Activated gamma-delta T cell treated with anti-CD3 and anti-CD28 coated beads, Interleukin-2, amount 50 U/mL, for 16 hours (primary cell): ENCODE measurements at regions not wholly inside any gene's neighbourhood (a gene's known extent, or its start where the extent isn't known, plus 50 kb on each side); places are given as distances from the start of the nearest gene placed in this dataset.

ENCODE experiments used
- DNase-seq: peaks from one replicate; pipeline ENCODE4 v3.0.0-alpha.2; 2020; ENCODE audit warnings: low read depth

DNA sequence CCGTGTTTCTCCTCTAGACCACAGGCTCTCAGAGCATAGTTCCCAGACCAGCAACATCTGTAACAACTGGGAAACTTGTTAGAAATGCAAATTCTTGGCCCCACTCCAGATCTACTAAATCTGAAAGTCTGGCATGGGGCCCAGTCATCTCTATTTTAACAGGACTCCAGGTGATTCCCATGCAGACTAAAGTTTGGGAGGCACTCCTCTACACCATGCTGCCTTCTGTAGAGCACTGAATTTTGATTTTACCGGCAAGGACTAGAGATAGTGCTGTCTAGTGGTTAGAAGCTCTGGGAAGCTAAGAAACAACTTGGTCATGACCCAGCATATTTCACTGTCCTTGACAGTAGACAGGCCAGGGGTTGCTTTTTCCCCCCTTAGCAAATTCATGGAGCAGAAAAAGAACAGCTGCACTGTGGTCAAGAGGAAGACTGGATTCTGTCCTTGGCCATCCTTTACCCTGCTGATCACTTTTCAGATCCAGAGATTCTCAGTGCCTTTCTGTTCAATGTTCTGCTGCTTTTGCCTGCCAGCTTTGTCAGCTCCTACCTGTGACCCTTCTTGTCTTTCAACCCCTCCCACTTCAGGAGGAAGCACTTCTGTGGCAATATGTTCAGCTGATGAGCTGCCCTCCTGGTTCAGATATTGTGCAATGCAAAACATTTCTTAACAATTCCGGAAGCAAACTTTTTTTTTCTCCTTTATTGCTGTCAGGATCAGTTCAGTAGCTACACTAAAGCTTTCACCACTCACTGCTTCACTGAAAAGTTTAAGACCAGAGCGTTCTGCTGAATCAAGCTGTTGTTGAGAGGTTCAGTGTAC, 133.8 kb upstream of the NUDT4 start:
- DNase-seq: no peak

DNA sequence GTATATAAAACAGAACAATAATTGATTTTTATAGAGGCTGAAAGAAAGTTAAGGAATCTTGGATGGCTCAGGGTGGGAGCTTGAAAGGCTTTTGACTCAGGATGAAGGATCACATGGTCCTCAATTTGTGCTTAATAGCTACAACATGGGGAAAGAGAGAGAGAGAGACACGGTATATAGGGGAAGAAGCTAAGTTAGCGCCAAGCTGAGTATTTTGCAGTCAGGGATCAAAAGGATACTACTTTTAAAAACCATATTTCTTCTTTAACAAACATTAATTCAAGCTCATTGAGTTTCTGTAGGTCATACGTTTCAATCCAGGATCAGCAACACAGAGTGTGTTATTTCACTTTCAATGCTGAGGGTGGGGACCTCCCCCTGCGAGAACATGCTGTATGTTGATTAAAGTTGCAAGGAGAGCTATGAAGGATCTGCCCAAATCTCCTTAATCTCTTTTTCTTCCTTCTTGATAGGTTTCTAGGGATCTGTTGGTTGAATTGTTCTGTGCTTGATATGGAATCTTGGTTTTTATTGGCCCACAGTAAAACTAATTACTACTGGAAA, 133.1 kb upstream of the NUDT4 start:
- DNase-seq: no peak

DNA sequence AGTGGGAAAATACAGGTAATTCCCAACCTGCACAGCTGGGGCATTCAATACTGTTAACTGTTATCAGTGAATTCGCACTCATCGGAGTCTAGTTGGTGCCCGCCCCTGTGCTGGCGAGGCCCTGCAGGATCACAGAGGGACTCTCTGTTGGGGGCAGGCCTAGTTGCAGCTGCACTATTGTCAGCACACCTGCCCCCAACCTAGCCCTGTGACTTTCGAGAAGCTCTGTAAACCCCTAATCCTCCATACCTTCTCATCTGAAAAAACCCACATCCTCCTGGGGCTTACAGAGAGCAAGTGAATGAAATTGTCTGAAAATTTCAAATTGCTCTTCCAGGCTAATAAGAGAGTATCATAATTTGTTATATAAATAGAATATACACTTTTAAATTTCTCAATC, 132.2 kb upstream of the NUDT4 start:
- DNase-seq: no peak

DNA sequence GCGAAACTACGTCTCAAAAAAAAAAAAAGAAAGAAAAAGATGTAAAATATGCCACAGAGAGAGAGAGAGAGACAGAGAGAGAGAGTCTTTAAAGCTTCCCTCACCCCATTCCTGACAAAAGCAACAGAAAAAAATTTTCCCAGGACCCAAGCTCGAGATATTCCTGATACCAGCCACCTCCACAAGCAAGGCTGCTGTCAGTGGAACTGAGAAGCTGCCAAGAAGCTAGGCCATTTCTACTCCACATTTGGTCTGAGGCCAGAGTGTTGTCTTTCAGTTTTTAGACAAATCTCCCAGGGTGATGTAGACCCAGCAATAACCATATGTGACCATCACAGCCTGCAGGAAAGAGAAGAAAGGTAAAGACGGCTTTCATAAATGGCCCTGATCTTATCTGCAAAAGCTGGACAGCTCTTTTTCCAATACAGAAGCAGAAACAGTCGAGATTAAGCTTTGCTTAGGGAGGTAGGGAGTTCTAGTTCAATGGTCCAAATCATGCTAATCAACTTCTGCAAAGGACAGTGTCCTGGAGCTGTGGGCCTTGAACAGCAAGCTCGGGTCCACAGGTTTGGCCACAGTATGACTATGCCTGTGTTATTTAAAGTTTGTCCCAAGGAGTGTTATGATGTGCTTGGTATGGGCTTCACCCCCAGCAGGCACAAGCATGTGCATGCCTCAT, 130.3 kb upstream of the NUDT4 start:
- DNase-seq: no peak

DNA sequence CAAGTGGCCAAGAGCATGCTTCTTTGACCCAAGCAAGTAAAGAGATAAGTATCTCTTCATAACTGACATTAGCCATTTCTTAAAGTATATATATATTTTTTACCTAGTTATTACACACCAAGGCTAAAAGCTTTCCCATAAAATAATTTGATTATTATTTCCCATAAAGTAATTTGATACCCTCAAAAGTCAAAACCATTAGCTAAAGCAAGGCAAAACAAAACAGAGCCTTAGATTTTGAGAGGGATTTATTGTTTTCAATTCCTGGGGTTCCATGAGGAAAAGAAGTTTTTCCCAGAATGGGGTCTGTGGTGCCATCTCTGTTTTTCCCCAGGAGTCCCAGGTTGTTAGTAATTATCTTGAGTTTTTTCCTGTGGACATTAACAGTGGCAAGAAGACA, 125.5 kb upstream of the NUDT4 start:
- no peak for DNase-seq

DNA sequence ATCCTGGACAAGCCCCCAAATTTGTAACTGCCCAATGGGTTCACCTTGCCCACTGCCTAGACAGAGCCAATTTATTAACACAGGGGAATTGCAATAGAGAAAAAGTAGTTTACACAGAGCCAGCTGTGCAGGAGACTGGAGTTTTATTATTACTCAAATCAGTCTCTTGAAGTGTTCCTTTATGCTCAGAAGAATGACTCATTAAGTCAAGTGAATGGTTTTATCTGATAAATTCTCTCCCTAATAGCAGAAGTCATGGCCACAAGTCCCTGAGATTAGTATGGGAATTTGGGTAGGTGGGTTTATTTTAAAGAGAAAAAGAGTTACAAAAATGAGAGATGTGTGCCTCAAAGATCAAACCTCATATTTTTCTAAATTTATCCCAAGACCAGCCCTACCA, 122.8 kb upstream of the NUDT4 start:
- DNase-seq: no peak

DNA sequence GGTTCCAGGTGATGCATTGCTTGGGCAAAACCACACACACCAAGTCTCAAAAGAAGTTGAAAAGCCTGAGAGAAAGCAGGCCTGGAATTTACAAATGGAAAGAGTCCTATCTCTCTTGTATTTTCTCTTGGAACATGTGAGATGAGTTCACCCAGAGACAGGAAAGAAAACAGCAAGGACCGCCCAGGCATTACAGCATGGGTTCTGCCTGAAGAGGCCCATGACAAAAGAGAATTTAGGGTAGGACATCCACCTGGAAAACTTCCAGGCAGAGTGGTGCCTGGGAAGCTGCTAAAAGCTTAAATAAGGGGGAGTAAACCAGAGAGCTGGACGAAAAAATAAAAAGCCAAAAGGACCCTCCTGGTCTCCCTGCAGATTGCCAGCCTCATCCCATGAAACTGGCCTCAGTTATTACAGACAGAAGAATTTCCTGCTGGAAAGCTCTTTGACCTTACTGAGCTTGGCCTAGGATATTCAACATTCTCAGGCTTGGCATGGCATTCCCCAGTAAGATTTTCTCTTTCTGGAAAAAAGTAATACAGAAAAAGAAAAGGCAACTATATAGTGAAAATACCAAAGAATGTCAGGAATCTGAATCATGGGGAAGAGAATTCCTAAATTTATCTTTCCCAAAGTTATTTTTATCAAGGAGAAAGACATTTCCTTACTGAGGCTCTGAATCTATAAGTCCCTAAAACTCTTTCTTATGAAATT, 121.3 kb upstream of the NUDT4 start:
- no peak for DNase-seq

DNA sequence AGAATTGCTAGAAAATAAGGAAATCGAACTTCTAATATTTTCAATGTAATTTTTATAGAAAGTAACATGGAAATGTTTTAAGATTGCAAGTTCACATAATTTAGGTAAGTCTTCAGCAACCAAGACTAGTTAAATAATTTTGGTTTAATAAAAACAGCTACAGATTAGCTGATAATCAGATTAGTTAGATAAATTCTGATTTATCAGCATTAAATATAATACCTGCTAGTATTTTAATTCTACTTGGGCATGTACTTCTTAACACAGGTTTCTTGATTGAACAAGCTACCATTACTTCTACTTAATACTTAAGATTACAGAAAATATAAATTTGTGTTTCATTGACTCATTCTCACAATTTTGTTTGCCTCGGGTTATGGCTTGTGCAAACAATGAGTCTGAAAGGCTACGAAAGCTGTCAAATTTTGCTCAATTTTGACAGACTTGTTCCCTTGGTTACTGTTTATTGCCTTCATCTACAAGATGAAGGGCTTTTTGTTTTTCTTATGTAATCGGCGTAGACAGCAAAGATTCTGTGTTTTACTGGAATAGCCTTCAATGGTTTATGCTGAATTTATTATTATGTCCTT, 116.1 kb upstream of the NUDT4 start:
- no peak for DNase-seq

DNA sequence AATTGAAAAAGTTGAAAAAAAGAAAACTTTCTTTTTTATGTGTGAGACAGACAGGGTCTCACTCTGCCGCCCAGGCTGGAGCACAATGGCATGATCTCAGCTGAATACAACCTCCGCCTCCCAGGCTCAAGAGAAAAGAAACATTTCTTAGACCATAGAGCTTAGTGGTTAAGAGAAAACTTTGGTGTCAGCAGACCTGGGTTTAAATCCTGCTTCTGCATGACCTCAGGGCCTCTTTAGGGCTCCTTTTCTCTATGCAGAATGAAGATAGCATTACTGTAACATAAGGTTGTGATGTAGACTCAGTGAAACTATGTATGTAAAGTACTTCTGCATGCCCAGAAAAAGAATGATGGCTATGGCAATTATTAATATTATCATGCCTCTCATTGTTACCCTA, 104.7 kb upstream of the NUDT4 start:
- DNase-seq: no peak

DNA sequence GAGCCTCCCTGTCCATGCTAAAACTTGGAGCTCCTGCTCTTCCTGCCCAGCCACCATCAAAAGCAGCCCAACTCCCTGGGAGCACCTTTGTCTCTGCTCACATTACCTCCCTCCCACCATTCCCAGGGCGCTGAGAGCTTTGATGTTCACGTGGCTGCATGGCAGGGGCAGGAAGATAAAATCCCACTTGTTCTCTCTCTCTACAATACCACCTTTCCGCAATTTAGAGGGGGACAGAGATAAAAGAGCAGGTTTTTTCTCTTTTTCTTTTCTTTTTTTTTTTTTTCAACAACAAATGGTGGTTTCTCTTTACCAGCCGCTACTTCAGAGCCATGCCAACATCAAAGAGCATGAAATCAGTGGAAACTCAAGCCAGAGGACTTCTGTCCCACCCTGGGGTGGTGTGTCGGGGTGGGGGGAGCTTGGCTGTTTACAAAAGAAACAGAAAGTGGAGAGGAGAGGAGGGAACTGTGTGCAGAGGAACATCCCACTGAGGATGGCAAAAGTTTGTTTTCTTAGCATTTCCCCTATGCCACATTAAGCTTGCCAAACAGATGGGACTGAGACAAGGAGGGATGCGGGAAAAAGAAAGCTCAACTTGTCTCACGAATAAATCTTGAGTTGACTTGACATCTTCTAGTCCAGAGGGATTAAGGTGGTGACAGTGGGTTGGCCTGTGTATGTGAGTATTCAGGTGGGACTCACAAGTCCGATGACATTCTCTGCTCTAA, 103.7 kb upstream of the NUDT4 start:
- DNase-seq: no peak

DNA sequence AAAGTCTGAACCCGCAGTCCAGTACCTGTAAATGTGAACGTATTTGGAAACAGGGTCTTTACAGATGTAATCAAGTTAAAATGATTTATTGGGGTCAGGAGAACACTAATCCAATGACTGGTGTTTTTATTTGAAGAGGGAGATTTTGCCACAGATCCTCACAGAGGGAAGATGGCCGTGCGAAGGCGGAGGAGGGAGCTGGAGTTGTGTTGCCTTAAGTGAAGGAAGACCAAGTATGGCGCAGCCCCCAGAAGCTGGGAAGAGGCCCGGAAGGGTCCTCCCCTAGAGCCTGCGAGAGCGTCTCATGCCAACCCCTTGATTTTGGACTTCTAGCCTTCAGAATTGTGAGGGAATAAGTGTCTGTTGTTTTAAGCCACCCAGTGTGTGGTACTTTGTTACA, 102.8 kb upstream of the NUDT4 start:
- DNase-seq: no peak

DNA sequence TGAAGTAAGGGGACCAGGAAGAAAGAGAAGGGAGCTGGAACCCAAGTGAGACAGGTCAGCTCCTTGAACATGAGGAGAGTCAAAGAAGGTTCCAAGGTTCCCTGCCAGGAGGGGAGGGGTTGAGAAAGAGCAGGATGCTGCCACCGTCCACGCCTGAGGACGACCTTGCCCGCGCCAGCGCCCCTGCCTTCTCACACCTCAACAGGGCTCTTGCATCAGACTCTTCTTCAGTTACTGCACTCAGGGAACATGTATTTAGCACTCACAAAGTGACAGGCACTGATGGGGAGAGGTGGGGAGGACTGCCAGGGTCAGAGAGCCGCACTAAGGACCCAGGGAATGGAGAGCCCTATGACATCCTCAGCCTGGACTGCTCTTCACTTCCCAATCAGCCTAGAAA, 102.1 kb upstream of the NUDT4 start:
- no peak for DNase-seq

DNA sequence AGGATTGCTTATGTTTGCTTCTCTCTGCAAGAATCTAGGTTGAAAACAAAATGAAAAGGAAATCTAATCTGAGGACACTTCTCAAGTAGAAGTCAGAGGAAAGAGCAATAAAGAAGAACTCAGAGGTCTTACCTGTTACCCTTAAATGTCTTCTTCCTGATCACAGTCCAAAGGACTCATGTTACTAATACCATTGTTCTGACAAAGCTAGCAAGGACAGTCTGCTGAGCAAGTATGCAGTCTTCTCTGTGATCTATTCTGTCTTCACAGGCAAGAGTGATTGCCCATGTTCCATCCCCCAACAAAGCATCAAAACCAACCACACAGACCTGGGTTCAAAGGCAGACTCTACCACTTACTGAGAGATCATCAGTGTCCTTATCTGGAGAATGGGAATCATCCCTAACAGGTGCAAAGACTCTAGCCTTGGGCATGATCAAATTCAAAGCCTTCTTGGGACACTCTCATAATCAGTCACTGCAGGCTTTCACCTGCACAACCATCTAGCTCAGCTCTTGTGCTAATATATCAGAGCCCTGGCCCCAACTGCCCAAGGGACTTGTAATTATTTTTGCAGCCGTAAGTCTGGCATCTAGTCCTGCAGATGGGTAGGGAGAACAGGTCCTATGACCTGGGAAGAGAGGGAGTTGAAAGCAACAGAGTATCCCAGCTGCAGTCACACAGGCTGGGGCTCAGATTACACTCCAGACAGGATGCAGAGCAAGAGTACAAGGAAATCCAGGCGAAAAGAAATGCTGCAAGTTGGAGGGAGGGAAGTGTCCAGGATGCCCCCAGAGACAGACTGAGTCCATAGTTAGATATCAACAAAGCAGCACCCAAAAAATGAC, 97.9 kb upstream of the NUDT4 start:
- DNase-seq: no peak

DNA sequence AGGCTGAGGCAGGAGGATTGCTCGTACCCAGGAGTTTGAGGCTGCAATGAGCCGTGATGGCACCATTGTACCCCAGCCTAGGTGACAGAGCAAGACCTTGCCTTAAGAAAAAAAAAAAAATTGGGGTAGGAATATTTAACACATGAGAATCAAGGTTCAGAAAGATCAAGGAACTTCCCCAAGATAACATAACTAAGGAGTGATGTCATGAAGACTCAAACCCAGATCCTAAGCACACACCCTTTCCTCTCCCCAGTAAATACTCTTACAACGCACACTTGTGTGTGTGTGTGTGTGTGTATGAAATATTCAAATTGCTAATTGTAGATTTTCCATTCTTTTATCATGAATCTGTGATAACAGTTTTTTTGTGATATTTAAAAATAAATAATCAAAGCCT, 90.6 kb upstream of the NUDT4 start:
- no peak for DNase-seq

DNA sequence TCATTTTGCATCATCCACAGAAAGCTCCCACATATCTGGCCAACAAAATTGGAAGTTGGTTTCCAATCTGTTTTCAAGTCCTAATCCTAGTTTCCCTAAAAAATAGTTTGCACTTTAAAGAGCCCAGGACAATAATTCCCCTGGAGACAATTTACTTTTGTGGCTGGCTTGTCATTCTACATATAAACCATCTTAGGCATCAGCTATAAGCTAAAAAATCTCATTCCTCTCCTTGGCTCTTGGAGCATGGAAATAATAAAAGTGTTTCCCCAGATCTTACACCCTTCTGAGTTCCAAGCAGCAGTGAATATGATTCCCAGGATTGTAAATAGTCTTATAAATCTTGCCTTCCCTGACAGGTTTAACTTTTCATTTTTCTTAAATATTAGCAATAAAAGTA, 89.1 kb upstream of the NUDT4 start:
- no peak for DNase-seq

DNA sequence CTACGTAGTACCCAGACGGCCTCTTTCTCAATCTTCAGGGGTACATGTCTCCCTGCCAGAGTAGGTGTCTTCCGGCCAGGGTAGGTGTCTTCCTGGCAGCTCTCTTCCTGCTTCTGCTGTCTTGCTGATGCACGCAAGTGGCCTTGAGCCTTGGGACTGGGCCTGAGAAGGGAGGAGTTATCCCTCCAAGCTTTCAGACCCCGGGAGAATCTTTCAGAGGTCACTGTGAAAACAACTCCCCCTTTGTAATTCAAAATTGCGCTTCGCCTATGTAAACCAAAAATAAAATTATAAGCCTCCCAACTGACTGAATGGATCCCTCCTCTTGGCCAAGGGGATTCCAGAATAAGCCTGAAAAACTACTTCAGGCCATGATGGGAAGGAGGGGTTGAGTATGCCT, 87.3 kb upstream of the NUDT4 start:
- no peak for DNase-seq

DNA sequence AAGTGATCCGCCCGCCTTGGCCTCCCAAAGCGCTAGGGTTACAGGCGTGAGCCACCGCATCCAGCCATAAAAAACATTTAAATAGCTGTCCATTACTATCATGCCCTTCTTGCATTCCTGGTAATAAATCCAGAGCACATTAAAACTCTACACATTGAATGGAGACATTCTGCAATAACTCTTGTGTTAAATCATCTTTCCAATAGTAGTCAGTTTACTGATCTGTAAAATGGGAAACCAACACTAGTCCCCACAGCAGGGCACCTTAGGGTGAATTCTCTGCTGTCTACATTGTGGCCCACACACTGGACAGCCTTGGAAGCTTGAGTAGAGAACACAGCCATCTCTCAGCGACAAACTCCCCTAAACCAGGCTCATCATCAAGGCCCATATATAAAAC, 85.5 kb upstream of the NUDT4 start:
- DNase-seq: no peak

DNA sequence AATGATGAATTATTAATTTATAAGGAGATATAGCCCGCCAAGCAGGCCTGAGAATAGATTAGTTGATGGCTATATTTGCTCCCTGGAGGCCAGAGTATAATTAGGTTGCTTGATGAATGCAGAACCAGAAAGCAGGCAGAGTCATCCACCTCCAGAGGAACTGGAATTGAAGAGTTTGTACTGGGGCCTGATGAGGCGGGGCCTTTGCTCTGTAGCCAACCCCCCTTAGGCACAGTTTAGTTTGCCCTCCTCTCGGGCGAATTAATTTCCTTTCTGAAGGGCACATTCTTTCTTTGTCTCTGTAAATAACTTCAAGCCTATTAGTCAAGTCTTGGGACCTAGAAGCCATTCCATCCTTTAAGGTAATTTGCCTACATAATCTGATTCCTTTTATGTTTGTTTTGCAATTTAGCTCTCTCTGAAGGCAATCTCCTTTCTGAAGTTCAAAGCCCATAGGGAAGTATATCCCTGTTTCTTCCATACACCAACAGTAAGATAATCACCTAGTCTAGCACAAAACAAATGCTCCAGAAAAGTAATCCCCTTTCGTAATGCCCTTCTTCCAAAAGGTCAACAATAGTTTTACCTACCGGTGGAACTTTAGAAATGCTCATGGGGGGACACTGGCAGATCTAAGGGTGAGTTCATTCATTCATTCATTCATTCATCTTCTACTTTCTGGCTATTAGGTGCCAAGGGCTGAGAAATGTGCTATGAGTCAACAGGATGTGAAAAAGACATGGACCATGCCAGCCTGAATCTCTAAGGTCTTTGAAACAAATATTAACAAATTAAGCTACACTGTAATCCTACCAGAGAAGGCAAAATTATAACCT, 84.8 kb upstream of the NUDT4 start:
- no peak for DNase-seq

DNA sequence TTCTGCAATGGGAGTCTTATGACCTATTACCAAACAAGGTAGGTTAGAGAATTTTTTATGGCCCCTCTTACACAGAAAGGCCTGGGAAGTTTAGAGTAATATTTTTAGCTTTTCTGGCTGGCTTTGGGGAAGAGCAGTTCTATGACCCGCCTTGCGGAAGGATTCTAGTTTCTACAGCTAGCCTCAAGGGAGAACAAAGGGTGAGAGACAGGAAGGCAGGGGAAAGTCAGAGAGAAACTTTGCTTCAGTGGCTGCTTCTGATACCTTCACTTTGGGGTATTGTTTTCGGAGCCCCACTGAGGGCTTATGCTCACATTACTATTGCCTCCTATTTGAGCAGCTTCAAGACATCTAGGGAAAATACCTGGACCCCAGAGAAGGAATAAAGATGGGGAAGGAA, 80.7 kb upstream of the NUDT4 start:
- DNase-seq: no peak

DNA sequence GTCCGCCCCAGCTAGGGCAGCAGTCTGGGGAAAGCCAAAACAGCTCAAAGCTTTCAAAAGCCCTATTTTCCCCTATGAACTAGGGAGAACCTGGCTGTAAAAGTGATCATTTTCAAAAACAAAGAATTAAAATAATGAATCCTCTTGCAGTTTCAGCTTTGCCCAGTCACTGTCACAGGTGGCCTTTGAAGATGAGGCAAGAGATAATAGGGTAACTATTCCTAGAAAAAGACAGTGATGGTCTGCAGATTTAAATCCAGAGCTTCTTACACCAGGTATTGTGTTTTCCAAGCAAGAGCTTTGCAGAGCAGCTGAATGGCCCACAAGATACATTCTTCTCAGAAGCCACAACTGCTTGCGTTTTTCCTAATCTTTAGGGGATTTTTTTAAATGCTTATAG, 80.2 kb upstream of the NUDT4 start:
- DNase-seq: no peak
